ENCODE measurements at regions not wholly inside any gene's neighbourhood (a gene's known extent, or its start where the extent isn't known, plus 50 kb on each side); places are given as distances from the start of the nearest gene placed in this dataset.

GRCh38 chr10:29109707-29110571 lies 178.9 kb upstream of the LYZL1 start:
- POLR2A ChIA-PET, result no interaction called here
- no peak for TF ChIP-seq CTCF (IDR thresholded peaks at IDR 0.05; ENCODE audit: insufficient read depth, low read depth, low read length)
- Histone ChIP-seq H3K4me3 (ENCODE audit: low read depth, low read length) (no peak overlapping the region), H3K36me3 (ENCODE audit: control insufficient read depth, insufficient read depth, low read length) (no peaks in the 10 kb centered on the region), H3K27me3 (ENCODE audit: control insufficient read depth, insufficient read depth, low read length) (peaks cover 2% of the 10 kb centered on the region; the same call in 1 of the 2 replicates)
- CTCF ChIA-PET, result no interaction called here
- no peak for DNase-seq (ENCODE audit: low read depth)

- H3K36me3 ChIP-seq (ENCODE audit: control insufficient read depth, insufficient read depth, low read length), result no peaks in the 10 kb centered on the region
- CTCF ChIA-PET, result interaction anchor here (1.8 kb wide), 1 partner anchor 16 kb away, joined by 5 read pairs; no protein-coding TSS in a partner anchor
- POLR2A ChIA-PET, result no interaction called here
These were observed 175.8 kb upstream of the LYZL1 start for GRCh38 chr10:29112827-29113615.

DNA sequence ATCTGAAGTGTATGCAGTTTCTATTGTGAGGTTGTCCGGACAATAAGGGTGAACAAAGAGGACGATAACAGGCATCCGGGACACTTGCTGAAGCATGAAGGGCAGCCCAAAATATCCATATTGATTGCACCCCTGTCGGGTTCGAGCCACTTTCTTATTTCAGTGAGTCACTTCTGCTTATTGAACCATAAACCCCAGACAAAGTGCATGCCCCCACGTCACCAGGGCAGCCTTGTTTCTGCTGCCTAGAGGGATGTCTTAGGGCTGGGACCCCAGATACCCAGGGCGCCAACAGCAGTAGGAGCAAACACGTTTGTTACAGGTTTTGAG lies 175.3 kb upstream of the LYZL1 start:
- no peak for TF ChIP-seq CTCF (IDR thresholded peaks at IDR 0.05; ENCODE audit: insufficient read depth, low read depth, low read length)
- POLR2A ChIA-PET, result no interaction called here

More at GRCh38 chr10:29112827-29113615, 175.8 kb upstream of the LYZL1 start:
- TF ChIP-seq CTCF (IDR thresholded peaks at IDR 0.05; ENCODE audit: insufficient read depth, low read depth, low read length), result no peak
- no peak for DNase-seq (ENCODE audit: low read depth)
- peaks cover 2% of the 10 kb centered on the region; the same call in 1 of the 2 replicates for H3K27me3 ChIP-seq (ENCODE audit: control insufficient read depth, insufficient read depth, low read length)
- H3K4me3 ChIP-seq (ENCODE audit: low read depth, low read length), result no peak overlapping the region

DNA sequence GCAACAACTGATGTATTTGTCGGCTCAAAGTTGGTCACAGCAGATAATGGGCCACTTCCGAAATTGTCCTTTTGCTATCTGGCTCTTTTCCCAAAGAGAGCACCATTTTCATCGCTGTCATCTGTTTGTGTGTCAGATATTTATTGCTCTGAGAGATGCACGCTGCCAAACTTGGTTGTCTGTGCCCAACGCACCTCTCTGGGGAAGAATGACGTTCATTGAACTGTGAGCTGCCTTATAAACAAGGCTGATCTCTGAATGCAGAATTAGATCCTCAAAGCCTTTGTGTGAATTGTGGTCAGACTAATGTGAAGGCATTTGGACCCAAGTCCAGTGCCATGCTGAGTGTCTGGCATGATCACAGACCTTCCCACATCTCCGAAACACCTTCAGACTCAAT lies 174.7 kb upstream of the LYZL1 start:
- CTCF ChIA-PET, result no interaction called here
- H3K4me3 ChIP-seq (ENCODE audit: low read depth, low read length), result no peak overlapping the region
- H3K36me3 ChIP-seq (ENCODE audit: control insufficient read depth, insufficient read depth, low read length), result no peaks in the 10 kb centered on the region
- POLR2A ChIA-PET, result no interaction called here
- peaks cover 2% of the 10 kb centered on the region; the same call in 1 of the 2 replicates for H3K27me3 ChIP-seq (ENCODE audit: control insufficient read depth, insufficient read depth, low read length)
- no peak for TF ChIP-seq CTCF (IDR thresholded peaks at IDR 0.05; ENCODE audit: insufficient read depth, low read depth, low read length)
- DNase-seq (ENCODE audit: low read depth), result no peak

More for the DNA sequence above, 175.3 kb upstream of the LYZL1 start:
- CTCF ChIA-PET, result interaction anchor here (1.8 kb wide), 1 partner anchor 16 kb away, joined by 5 read pairs; no protein-coding TSS in a partner anchor
- Histone ChIP-seq H3K4me3 (ENCODE audit: low read depth, low read length) (no peak overlapping the region), H3K27me3 (ENCODE audit: control insufficient read depth, insufficient read depth, low read length) (peaks cover 2% of the 10 kb centered on the region; the same call in 1 of the 2 replicates), H3K36me3 (ENCODE audit: control insufficient read depth, insufficient read depth, low read length) (no peaks in the 10 kb centered on the region)
- no peak for DNase-seq (ENCODE audit: low read depth)

DNA sequence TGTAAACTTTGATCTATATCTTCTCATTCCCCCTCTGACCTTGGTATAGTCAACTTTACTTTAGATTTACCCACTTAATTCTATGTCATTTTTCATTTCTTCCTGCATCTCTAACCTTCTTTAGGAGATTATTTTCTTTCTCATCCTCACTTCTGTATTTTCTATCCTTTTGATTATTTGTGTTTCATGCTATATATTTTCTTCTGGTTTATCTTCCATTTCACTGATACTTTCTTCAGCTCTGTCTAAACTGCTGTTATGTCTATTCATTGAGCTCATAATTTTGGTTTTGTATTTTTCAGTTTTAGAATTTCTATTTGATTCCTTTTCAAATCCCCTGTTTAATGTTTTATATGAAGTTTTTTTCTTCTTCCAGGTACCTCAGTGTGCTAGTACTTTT lies 171.1 kb upstream of the LYZL1 start:
- POLR2A ChIA-PET, result interaction anchor here (0.6 kb wide), 1 partner anchor 429 kb away, joined by 3 read pairs; no protein-coding TSS in a partner anchor
- no peak for DNase-seq (ENCODE audit: low read depth)
- H3K27me3 ChIP-seq (ENCODE audit: control insufficient read depth, insufficient read depth, low read length), result peaks cover 2% of the 10 kb centered on the region; the same call in 1 of the 2 replicates
- no peaks in the 10 kb centered on the region for H3K36me3 ChIP-seq (ENCODE audit: control insufficient read depth, insufficient read depth, low read length)
- no peak for TF ChIP-seq CTCF (IDR thresholded peaks at IDR 0.05; ENCODE audit: insufficient read depth, low read depth, low read length)
- CTCF ChIA-PET, result interaction anchor here (0.7 to 2.9 kb wide), 3 partner anchors 14 to 454 kb away, joined by 3 to 8 read pairs (median 3); partner anchors contain the start of gene BAMBI
- no peak overlapping the region for H3K4me3 ChIP-seq (ENCODE audit: low read depth, low read length)

All from BJ (cell line).